ENCODE measurements at regions not wholly inside any gene's neighbourhood (a gene's known extent, or its start where the extent isn't known, plus 50 kb on each side); places are given as distances from the start of the nearest gene placed in this dataset.

- TF ChIP-seq POLR2AphosphoS5 (IDR thresholded peaks at IDR 0.05; ENCODE audit: low read depth) = no peak
- TF ChIP-seq, protein P1, sequence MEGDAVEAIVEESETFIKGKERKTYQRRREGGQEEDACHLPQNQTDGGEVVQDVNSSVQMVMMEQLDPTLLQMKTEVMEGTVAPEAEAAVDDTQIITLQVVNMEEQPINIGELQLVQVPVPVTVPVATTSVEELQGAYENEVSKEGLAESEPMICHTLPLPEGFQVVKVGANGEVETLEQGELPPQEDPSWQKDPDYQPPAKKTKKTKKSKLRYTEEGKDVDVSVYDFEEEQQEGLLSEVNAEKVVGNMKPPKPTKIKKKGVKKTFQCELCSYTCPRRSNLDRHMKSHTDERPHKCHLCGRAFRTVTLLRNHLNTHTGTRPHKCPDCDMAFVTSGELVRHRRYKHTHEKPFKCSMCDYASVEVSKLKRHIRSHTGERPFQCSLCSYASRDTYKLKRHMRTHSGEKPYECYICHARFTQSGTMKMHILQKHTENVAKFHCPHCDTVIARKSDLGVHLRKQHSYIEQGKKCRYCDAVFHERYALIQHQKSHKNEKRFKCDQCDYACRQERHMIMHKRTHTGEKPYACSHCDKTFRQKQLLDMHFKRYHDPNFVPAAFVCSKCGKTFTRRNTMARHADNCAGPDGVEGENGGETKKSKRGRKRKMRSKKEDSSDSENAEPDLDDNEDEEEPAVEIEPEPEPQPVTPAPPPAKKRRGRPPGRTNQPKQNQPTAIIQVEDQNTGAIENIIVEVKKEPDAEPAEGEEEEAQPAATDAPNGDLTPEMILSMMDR (conservative IDR thresholded peaks at IDR 0.05; ENCODE audit: low read depth in 2 of 2) = no peak
Observed at GRCh38 chr11:128235426-128235825, 351.9 kb downstream of the ETS1 start.

Data from GM23338 (cell line).